ENCODE measurements at regions not wholly inside any gene's neighbourhood (a gene's known extent, or its start where the extent isn't known, plus 50 kb on each side); places are given as distances from the start of the nearest gene placed in this dataset.

DNA sequence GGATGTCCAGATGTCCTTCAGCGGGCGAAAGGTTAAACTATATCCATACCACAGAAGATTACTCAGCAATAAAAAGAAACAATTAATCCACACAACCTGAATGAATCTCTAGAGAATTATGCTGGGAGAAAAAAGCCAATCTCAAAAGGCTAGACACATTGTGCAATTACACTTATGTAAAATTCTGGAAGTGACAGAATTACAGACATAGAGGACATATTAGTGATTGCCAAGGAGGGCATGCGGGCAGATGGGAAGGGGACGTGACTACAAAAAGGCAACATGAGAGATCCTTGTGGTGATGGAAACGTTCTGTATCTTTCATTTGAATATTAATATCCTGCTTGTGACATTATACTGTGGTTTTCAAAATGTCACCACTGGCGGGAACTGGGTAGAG is 103.5 kb upstream of the BMAL1 start:
- no peak overlapping the region for H3K4me2 ChIP-seq (ENCODE audit: extremely low read depth, insufficient read depth, low read length)
- H3K79me2 ChIP-seq (ENCODE audit: control insufficient read depth, insufficient read depth, low read length), result no peaks in the 10 kb centered on the region
- no peak overlapping the region for H2AFZ ChIP-seq (ENCODE audit: low read length)
- H3K9me3 ChIP-seq (ENCODE audit: control insufficient read depth, insufficient read depth, low read depth, low read length), result no peaks in the 10 kb centered on the region
- TF ChIP-seq EZH2 (IDR thresholded peaks at IDR 0.05; ENCODE audit: low read length, missing control alignments), result no peak
- TF ChIP-seq, protein P1, sequence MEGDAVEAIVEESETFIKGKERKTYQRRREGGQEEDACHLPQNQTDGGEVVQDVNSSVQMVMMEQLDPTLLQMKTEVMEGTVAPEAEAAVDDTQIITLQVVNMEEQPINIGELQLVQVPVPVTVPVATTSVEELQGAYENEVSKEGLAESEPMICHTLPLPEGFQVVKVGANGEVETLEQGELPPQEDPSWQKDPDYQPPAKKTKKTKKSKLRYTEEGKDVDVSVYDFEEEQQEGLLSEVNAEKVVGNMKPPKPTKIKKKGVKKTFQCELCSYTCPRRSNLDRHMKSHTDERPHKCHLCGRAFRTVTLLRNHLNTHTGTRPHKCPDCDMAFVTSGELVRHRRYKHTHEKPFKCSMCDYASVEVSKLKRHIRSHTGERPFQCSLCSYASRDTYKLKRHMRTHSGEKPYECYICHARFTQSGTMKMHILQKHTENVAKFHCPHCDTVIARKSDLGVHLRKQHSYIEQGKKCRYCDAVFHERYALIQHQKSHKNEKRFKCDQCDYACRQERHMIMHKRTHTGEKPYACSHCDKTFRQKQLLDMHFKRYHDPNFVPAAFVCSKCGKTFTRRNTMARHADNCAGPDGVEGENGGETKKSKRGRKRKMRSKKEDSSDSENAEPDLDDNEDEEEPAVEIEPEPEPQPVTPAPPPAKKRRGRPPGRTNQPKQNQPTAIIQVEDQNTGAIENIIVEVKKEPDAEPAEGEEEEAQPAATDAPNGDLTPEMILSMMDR (conservative IDR thresholded peaks at IDR 0.05 in 1 of 2, IDR thresholded peaks at IDR 0.05 in 1 of 2; ENCODE audit: low read depth in 1 of 2, low read length in 2 of 2), result no peak
- no peaks in the 10 kb centered on the region for H3K4me1 ChIP-seq (ENCODE audit: control insufficient read depth, extremely low read depth, insufficient read depth, low read length)
- DNase-seq (ENCODE audit: low read depth in 2 of 2), result peak; percentile 20 to 42
- H3K36me3 ChIP-seq (ENCODE audit: control insufficient read depth, insufficient read depth, low read length), result no peaks in the 10 kb centered on the region
- H3K4me3 ChIP-seq (replicated peaks in 1 of 4; ENCODE audit: control extremely low read depth in 1 of 4, insufficient read depth in 1 of 4, low read depth in 3 of 4, low read length in 4 of 4), result no peak overlapping the region
- H3K27me3 ChIP-seq (ENCODE audit: control insufficient read depth, insufficient read depth, low read length), result no peaks in the 10 kb centered on the region
- H3K27ac ChIP-seq (ENCODE audit: insufficient read depth, low read length), result no peak overlapping the region
- H3K9ac ChIP-seq (ENCODE audit: insufficient read depth, low read length), result no peak overlapping the region
- no peaks in the 10 kb centered on the region for H4K20me1 ChIP-seq (ENCODE audit: control insufficient read depth, extremely low read depth, insufficient read depth, low read length)

DNA sequence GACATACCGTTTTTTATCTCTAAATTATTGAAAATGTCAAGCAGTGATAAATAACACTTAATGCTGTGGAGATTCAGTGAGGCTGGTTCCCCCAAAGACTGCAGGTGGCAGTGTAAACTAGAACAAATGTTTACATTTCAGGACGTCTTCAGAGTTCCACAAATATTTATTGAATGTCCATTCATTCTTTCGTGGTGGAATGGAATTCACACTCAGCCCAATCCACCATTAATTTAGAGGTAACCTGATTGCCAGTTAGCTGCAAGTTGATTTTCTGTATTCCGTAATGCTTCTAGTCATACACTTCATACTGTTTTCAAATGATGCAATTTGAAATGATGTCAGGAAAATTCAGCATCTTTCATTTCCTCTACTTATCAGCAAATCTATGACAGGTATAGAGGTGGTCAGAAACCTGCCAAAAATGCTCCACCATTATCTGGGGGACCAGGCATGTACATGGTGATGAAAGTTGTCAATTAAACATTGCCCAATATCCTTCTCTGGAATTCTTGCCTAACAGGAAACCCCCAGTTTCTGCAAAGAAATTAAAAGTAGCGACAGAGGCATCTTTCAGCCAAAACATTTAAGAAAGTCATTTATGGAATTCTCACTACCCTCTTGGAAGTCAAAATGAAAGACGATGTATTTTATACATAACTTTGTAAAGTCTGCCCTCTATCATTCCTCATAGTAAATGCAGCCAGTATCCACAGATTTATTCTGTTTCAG is 94.3 kb upstream of the BMAL1 start:
- Histone ChIP-seq H3K4me2 (ENCODE audit: extremely low read depth, insufficient read depth, low read length) (peak overlapping the region; percentile 66), H3K4me3 (replicated peaks in 1 of 4; ENCODE audit: control extremely low read depth in 1 of 4, insufficient read depth in 1 of 4, low read depth in 3 of 4, low read length in 4 of 4) (peak overlapping the region in 3 of 4 experiments; percentile 2 to 43 (median 21)), H4K20me1 (ENCODE audit: control insufficient read depth, extremely low read depth, insufficient read depth, low read length) (no peaks in the 10 kb centered on the region), H3K79me2 (ENCODE audit: control insufficient read depth, insufficient read depth, low read length) (no peaks in the 10 kb centered on the region), H3K4me1 (ENCODE audit: control insufficient read depth, extremely low read depth, insufficient read depth, low read length) (peaks cover 4% of the 10 kb centered on the region), H3K27me3 (ENCODE audit: control insufficient read depth, insufficient read depth, low read length) (no peaks in the 10 kb centered on the region), H2AFZ (ENCODE audit: low read length) (no peak overlapping the region), H3K36me3 (ENCODE audit: control insufficient read depth, insufficient read depth, low read length) (no peaks in the 10 kb centered on the region), H3K9me3 (ENCODE audit: control insufficient read depth, insufficient read depth, low read depth, low read length) (no peaks in the 10 kb centered on the region), H3K9ac (ENCODE audit: insufficient read depth, low read length) (no peak overlapping the region), H3K27ac (ENCODE audit: insufficient read depth, low read length) (no peak overlapping the region)
- TF ChIP-seq EZH2 (IDR thresholded peaks at IDR 0.05; ENCODE audit: low read length, missing control alignments), result no peak
- TF ChIP-seq, protein P1 (conservative IDR thresholded peaks at IDR 0.05 in 1 of 2, IDR thresholded peaks at IDR 0.05 in 1 of 2; ENCODE audit: low read depth in 1 of 2, low read length in 2 of 2), result peak; percentile 32 to 56
- peak; percentile 61 to 83 for DNase-seq (ENCODE audit: low read depth in 2 of 2)

DNA sequence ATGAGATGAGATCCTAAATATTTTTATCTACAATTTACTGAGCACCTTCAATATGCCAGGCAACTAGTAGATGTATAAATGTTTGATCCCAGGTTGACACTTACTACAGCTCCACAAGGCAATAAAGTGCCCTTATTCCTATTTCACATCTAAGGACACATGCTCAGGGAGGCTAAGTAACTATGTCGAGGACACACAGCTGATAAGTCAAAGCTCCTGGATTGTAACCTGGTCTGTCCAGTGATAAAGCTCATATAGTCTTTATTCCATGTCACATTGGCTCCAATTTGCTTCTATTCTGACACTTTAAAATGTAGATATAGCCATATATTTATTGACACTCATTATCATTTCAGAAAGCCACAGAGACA is 93.8 kb upstream of the BMAL1 start:
- no peaks in the 10 kb centered on the region for H3K36me3 ChIP-seq (ENCODE audit: control insufficient read depth, insufficient read depth, low read length)
- H3K9me3 ChIP-seq (ENCODE audit: control insufficient read depth, insufficient read depth, low read depth, low read length), result no peaks in the 10 kb centered on the region
- no peak overlapping the region for H3K27ac ChIP-seq (ENCODE audit: insufficient read depth, low read length)
- H3K4me2 ChIP-seq (ENCODE audit: extremely low read depth, insufficient read depth, low read length), result no peak overlapping the region
- TF ChIP-seq, protein P1 (conservative IDR thresholded peaks at IDR 0.05 in 1 of 2, IDR thresholded peaks at IDR 0.05 in 1 of 2; ENCODE audit: low read depth in 1 of 2, low read length in 2 of 2), result no peak
- TF ChIP-seq EZH2 (IDR thresholded peaks at IDR 0.05; ENCODE audit: low read length, missing control alignments), result no peak
- H3K27me3 ChIP-seq (ENCODE audit: control insufficient read depth, insufficient read depth, low read length), result no peaks in the 10 kb centered on the region
- H3K4me1 ChIP-seq (ENCODE audit: control insufficient read depth, extremely low read depth, insufficient read depth, low read length), result peaks cover 4% of the 10 kb centered on the region
- no peaks in the 10 kb centered on the region for H4K20me1 ChIP-seq (ENCODE audit: control insufficient read depth, extremely low read depth, insufficient read depth, low read length)
- no peak overlapping the region for H3K9ac ChIP-seq (ENCODE audit: insufficient read depth, low read length)
- no peak for DNase-seq (ENCODE audit: low read depth in 2 of 2)
- H3K4me3 ChIP-seq (replicated peaks in 1 of 4; ENCODE audit: control extremely low read depth in 1 of 4, insufficient read depth in 1 of 4, low read depth in 3 of 4, low read length in 4 of 4), result no peak overlapping the region
- H2AFZ ChIP-seq (ENCODE audit: low read length), result no peak overlapping the region
- H3K79me2 ChIP-seq (ENCODE audit: control insufficient read depth, insufficient read depth, low read length), result no peaks in the 10 kb centered on the region

Measured in fibroblast of lung (primary cell).